ENCODE measurements at regions not wholly inside any gene's neighbourhood (a gene's known extent, or its start where the extent isn't known, plus 50 kb on each side); places are given as distances from the start of the nearest gene placed in this dataset.
A peak's percentile ranks its signal among the peaks of the same experiment; 100 is the strongest.
"Not testable (repeated sequence)": the region's sequence is repeated elsewhere in the genome, so short reads cannot be mapped to it uniquely, and the experiment has no call there.

- Mint-ChIP-seq H3K36me3 (ENCODE audit: low read depth) (no peaks in the 10 kb centered on the region), H3K4me3 (no peak overlapping the region), H3K27ac (no peak overlapping the region), H3K27me3 (ENCODE audit: low read depth, poor library complexity) (peaks cover 3% of the 10 kb centered on the region), H3K9me3 (no peaks in the 10 kb centered on the region), H3K4me1 (peaks cover 44% of the 10 kb centered on the region)
- no peak for DNase-seq
- TF ChIP-seq CTCF (IDR thresholded peaks at IDR 0.05): no peak
Observed at GRCh38 chr5:160496334-160496733, 74.7 kb downstream of the PTTG1 start.

- H3K4me1 Mint-ChIP-seq: peaks cover 44% of the 10 kb centered on the region
- H3K27ac Mint-ChIP-seq: no peak overlapping the region
- H3K9me3 Mint-ChIP-seq: no peaks in the 10 kb centered on the region
- H3K36me3 Mint-ChIP-seq (ENCODE audit: low read depth): no peaks in the 10 kb centered on the region
- no peak for DNase-seq
- H3K27me3 Mint-ChIP-seq (ENCODE audit: low read depth, poor library complexity): peaks cover 3% of the 10 kb centered on the region
- H3K4me3 Mint-ChIP-seq: no peak overlapping the region
- no peak for TF ChIP-seq CTCF (IDR thresholded peaks at IDR 0.05)
Observed at GRCh38 chr5:160496784-160497183, 75.1 kb downstream of the PTTG1 start.

- DNase-seq: peak; percentile 9
- no peak for TF ChIP-seq CTCF (IDR thresholded peaks at IDR 0.05)
- Mint-ChIP-seq H3K27me3 (ENCODE audit: low read depth, poor library complexity) (peaks cover 3% of the 10 kb centered on the region), H3K4me3 (no peak overlapping the region), H3K36me3 (ENCODE audit: low read depth) (no peaks in the 10 kb centered on the region), H3K4me1 (peaks cover 44% of the 10 kb centered on the region), H3K27ac (no peak overlapping the region), H3K9me3 (no peaks in the 10 kb centered on the region)
Observed at GRCh38 chr5:160497878-160498277, 76.2 kb downstream of the PTTG1 start.

GRCh38 chr5:160498441-160499043, 76.9 kb downstream of the PTTG1 start:
- not testable (repeated sequence) for H3K27me3 Mint-ChIP-seq (ENCODE audit: low read depth, poor library complexity); H3K36me3 Mint-ChIP-seq (ENCODE audit: low read depth); H3K27ac Mint-ChIP-seq; H3K4me3 Mint-ChIP-seq; DNase-seq; H3K9me3 Mint-ChIP-seq
- H3K4me1 Mint-ChIP-seq: peaks cover 44% of the 10 kb centered on the region

- no peak overlapping the region for H3K4me3 Mint-ChIP-seq
- H3K4me1 Mint-ChIP-seq: peaks cover 25% of the 10 kb centered on the region
- H3K27ac Mint-ChIP-seq: no peak overlapping the region
- H3K27me3 Mint-ChIP-seq (ENCODE audit: low read depth, poor library complexity): peaks cover 10% of the 10 kb centered on the region
- no peaks in the 10 kb centered on the region for H3K9me3 Mint-ChIP-seq
- DNase-seq: no peak
- no peaks in the 10 kb centered on the region for H3K36me3 Mint-ChIP-seq (ENCODE audit: low read depth)
- no peak for TF ChIP-seq CTCF (IDR thresholded peaks at IDR 0.05)
Observed at GRCh38 chr5:160500786-160501779, 79.4 kb downstream of the PTTG1 start.

- no peak overlapping the region for H3K27ac Mint-ChIP-seq
- H3K9me3 Mint-ChIP-seq: no peaks in the 10 kb centered on the region
- H3K36me3 Mint-ChIP-seq (ENCODE audit: low read depth): no peaks in the 10 kb centered on the region
- H3K4me3 Mint-ChIP-seq: no peak overlapping the region
- H3K27me3 Mint-ChIP-seq (ENCODE audit: low read depth, poor library complexity): peaks cover 18% of the 10 kb centered on the region
- H3K4me1 Mint-ChIP-seq: peaks cover 25% of the 10 kb centered on the region
- no peak for DNase-seq
- no peak for TF ChIP-seq CTCF (IDR thresholded peaks at IDR 0.05)
Observed at GRCh38 chr5:160504906-160505305, 83.3 kb downstream of the PTTG1 start.

Measured in nephron progenitor cell (in vitro differentiated cells).